Hypothalamus (tissue), 51 donors: ENCODE measurements at regions not wholly inside any gene's neighbourhood (a gene's known extent, or its start where the extent isn't known, plus 50 kb on each side); places are given as distances from the start of the nearest gene placed in this dataset.

Experiments used
- DNase-seq, 51 donors: peaks; one replicate each; lab custom pipeline; 2025; lab: John Stamatoyannopoulos, UW

DNA sequence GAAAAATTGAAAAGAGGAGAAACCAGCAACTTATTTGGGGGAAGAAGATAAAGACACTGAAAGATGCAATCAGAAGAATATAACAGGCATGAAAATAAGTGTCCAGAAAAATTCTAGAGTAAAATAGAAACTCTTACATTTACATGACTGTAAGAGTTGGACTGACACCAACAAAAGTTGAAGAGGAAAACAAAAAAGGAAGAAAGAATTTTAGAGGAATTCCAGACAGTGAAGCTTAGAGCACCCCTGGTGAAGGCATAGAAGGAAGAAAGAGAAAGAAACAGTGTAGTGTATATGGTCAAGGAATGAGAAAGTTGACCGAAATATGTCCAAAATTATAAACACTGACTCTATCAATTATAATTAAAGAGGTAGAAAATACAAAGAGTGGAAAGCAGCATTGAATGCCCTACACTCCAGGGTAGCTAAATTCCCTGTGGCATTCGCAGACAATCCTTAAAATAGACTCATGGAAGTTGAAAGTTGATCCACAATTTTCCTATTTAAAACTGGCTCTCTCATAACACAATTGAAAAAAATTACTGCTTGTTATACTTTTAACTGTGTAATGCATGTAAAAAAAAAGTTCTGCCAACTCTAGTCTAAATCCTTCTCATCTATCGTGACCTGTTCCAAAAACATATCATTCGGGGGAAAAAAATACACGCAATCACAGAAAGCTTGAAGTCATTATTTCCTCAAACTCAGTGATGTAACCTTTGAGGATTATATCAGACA lies 102.6 kb upstream of the ABI3BP start:
- no peak for DNase-seq

DNA sequence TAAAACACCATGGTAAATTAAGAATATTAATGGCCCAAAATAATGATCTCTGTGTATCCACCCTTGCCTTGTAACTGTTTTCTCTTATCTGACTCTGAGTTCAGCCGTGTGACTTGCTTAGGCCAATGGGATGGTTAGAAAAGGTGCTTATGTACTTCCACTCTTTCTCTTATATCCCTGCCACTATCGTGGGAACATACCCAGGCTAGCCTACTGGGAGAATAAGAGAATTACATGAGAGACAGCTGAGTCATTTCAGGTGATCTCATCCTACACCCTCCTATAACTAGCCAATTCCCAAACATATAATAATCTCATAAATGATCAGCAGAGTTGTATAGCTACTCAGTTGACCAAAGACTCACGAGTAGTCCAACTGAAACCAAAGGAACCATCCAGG lies 98.3 kb upstream of the ABI3BP start:
- no peak for DNase-seq

- DNase-seq: no peak
These were observed 92.5 kb upstream of the ABI3BP start for GRCh38 chr3:101085752-101086151.

GRCh38 chr3:101084404-101084803 lies 91.2 kb upstream of the ABI3BP start:
- no peak for DNase-seq

DNA sequence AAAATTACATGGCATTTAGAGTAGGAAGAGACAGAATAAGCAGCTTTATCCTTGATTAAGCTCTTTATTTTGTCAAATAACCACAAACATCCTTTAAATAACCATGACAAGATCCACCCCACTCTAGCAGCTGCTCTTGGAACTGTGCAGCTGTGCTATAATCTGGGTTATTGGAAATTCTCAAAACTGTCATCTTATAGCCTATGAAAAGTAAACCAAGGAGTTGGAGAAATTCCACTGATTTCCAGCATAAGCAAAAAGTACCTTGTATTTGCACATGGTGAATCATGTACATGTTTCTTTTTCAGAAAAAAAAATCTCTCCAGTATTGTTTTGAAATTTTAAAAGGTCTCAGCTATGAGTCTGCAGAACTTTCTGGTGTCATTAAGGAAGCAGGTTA lies 88.8 kb upstream of the ABI3BP start:
- DNase-seq: no peak

DNA sequence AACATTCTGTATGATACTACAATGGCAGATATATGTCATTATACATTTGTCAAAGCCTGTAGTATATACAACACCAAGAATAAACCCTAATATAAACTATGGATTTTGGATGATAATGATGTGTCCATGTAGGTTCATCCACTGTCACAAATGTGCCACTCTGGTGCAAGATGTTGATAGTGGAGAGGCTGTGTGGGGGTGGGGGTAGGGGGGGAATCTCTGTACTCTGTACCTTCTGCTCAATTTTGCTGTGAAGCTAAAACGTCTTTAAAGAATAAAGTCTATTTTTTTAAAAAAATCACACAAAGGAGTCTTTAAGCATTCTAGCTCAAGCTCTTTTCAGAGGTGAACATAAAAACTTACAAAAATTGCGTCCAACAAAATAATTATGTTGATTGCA lies 88.2 kb upstream of the ABI3BP start:
- DNase-seq: no peak

GRCh38 chr3:101077361-101078011 lies 84.3 kb upstream of the ABI3BP start:
- no peak for DNase-seq

DNA sequence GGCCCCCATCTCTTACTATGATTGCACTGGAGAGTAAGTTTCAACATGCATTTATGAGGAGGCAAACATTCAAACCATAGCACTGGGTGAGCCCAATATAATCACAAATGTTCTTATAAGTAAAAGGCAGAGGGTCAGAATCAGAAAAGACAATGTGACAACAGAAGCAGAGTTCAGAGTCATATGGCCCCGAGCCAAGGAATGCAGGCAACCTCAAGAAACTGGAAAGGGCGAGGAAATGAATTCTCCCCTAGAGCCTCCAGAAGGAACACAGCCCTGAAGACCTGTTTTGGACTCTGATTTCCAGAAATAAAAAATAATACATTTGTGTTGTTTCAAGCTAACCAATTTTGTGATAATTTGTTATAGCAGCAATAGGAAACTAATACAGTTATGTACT lies 81.3 kb upstream of the ABI3BP start:
- DNase-seq: no peak

DNA sequence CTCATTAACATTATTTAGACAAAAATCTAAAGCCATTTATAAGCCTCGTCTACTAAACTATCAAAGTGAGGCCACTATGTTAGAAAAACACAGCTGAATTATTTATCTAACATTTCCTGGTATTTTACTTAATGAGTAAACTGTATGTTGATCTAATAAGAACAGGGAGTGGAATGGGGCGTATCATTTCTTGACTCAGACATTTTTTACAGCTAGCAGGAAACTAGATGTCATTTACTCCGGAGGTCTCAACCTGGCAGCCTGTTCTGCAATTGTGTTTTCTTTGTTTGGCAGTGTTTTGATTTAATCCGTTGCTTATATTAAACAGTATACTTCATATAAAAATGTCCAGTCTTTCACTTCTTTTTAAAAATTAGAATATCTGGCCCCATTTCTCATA lies 79.1 kb upstream of the ABI3BP start:
- no peak for DNase-seq

- no peak for DNase-seq
These were observed 77.5 kb upstream of the ABI3BP start for GRCh38 chr3:101070799-101071121.

DNA sequence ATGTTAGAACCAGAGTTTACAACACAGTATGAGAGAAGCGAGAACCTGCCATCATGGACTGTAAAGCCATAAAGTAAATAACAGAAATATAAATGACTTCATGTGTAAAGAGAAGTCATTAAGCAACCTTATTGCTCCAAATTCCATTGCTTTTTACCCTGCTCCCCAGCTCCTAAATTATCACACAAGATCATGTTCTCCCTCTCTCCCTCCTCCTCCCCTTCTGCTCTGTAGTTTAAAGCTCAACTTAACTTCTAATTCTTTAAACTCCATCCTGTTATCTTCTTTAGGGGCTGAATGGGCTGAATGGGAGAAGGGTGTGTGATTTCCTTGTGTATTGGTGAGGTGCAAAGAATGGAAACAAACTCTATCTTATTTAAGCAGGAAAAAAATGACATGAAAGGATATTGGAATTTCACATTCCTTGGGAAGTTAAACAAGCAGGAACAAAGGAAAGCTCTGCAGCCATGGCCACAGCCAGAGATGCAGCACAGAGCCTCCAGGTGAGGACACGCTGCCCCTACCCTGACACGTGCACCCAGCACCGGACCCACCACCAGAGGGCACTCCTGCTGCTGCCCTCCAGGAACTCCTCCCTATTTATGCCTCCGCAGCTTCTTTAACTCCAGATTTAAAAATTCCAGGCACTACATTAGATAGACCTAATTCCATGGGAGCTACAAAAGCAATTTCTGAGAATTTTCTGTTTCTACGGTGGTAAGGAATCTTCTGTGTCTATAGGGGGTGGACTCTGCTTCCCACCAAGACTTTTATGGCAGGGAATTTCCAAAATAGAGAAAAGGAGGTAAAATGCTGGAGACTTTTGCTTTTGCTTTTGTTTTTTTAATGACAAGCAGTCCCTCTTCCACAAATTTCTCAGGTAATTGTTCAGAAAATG lies 76.9 kb upstream of the ABI3BP start:
- DNase-seq: peak in 6 of 51 donors; percentile 3 to 12 (median 10)

GRCh38 chr3:101068876-101069606 lies 75.8 kb upstream of the ABI3BP start:
- DNase-seq: no peak

- no peak for DNase-seq
These were observed 73.5 kb upstream of the ABI3BP start for GRCh38 chr3:101066711-101067129.

DNA sequence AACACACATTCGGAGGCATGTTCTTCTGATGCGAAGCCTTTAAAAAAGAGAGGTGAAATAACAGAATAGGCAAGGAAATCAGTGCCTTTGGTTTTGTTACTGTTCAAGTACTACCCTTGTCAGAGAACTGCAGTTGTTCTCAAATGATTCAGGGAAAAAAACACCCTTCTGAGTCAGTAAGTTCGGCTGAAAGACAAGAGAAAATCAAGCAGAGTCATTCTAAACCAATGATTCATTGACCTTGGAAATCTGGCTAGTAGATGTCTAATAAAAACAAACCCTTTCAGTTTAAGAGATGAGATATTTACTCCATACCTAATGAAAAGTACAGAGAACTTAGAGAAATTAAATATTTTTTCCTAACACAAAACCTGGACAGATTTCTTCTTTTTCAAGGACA lies 72.7 kb upstream of the ABI3BP start:
- DNase-seq: no peak

DNA sequence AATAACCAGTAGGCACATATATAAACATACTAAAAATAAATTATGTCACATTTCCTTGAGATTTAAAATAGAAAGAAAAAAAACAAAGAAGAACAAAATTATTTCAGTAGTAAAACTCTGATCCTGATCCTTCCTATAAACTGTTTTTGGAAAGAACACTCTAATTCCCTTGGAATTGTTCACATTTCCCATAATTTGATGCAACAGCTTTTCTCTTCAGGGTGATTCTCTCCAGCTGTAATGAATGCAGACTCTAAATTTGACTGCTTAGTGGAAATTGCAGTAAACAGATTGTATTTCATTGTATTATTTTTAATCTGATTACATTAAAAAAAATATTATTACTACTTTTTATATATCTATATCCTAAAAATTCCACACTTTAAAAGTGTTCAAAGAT lies 70.2 kb upstream of the ABI3BP start:
- DNase-seq: no peak

GRCh38 chr3:101061312-101061711 lies 68.1 kb upstream of the ABI3BP start:
- DNase-seq: no peak

GRCh38 chr3:101050866-101051265 lies 57.6 kb upstream of the ABI3BP start:
- no peak for DNase-seq

DNA sequence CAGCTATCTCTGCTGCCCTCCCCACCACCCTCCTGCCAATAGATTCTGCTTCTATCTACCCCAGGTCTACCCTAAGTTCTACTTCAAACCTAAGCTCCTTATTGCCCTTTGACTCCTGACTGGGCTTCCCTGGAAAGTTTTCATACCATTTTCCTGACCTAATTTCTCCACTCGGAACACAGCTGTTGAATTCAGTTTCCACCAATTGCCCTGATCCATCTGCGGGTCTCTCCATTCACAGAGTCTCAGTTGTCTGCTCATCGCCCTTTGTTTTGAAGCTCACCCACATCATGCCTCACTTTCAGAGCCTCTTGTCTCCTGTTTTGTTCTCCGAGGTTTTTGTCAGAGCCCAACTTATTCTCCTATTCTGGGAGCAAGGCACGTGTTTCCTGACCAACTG lies 56.8 kb upstream of the ABI3BP start:
- DNase-seq: peak in 1 of 51 donors; percentile 2

DNA sequence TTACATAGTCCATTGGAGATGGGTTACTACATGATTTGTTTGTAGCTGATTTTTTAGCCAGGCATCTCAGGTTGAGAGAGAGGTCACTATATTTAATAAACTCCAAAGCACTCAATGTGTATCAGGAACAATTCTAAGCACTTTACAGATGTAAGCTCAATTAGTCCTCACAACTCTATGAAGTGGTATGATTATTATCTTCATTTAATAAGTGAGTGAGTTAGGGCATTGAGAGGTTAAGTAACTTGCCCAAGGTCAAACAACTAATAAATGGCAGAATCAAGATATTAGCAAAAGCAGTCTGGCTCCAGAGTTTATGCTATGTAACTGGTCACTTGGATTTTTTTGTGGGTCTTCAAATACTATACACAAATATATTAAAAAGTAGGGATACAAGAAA lies 56.3 kb upstream of the ABI3BP start:
- no peak for DNase-seq

- DNase-seq: no peak
These were observed 50.5 kb upstream of the ABI3BP start for GRCh38 chr3:101043687-101044078.
